B cell (primary cell): ENCODE measurements at regions not wholly inside any gene's neighbourhood (a gene's known extent, or its start where the extent isn't known, plus 50 kb on each side); places are given as distances from the start of the nearest gene placed in this dataset.
"Not testable (repeated sequence)": the region's sequence is repeated elsewhere in the genome, so short reads cannot be mapped to it uniquely, and the experiment has no call there.

Source experiments
- EZH2 ChIP-seq: IDR thresholded peaks from 2 replicates; pipeline ENCODE4 v1.6.1; 2012; ENCODE audit warnings: borderline replicate concordance, low read depth, mild to moderate bottlenecking, moderate library complexity, low read length; ENCODE audit not compliant: insufficient read depth, poor library complexity, severe bottlenecking
- TF ChIP-seq, protein P1 (sequence below): fragments of 200-600 bp; IDR thresholded peaks from one replicate; pipeline ENCODE4 v1.8.0; 2022; ENCODE audit warnings: antibody characterized with exemption, mild to moderate bottlenecking

DNA sequence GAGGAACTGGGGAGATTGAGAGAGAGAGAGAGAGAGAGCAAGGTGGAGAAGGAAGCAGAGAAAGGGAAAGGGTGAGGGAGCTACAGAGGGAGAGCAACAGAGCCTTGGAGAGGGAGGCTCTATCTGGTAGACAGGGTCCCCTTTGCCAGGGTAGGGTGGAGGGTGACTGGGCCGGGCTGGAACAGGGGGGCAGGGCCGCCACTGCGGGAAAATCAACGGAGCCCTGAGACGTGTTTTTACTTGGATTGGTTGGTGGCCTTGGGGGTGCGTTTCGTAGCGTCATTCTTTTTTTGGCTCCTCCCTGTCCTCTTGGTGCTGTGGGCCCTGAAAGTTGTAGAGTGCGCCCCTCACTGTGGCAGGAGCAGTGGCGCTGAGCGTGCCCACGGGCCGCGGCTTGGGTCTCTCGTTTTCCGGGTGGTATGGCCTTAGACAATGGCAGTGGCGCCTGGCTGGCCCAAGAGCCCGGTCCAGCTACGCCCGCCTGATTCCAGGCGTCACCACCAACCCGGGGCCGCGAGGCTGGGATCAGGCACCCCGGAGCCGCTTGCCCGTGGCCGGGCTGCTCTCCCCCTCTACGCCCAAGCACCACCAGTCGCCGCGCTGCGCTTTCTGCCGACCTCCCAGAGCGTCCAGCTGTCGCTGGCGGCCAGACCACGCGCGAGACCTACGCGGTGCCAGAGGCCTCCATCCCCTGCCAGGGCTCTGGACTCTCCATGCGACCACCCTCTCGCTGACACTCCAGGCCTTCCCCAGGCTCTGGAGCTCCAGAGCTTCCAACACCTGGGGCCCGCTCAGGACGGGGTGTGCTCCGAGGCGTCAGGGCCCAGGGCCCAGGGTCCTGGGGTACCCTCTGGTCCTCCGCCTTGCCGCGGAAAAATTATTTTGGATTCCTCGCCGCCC, 443.8 kb upstream of the DEFB115 start:
- TF ChIP-seq, protein P1, sequence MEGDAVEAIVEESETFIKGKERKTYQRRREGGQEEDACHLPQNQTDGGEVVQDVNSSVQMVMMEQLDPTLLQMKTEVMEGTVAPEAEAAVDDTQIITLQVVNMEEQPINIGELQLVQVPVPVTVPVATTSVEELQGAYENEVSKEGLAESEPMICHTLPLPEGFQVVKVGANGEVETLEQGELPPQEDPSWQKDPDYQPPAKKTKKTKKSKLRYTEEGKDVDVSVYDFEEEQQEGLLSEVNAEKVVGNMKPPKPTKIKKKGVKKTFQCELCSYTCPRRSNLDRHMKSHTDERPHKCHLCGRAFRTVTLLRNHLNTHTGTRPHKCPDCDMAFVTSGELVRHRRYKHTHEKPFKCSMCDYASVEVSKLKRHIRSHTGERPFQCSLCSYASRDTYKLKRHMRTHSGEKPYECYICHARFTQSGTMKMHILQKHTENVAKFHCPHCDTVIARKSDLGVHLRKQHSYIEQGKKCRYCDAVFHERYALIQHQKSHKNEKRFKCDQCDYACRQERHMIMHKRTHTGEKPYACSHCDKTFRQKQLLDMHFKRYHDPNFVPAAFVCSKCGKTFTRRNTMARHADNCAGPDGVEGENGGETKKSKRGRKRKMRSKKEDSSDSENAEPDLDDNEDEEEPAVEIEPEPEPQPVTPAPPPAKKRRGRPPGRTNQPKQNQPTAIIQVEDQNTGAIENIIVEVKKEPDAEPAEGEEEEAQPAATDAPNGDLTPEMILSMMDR: not testable (repeated sequence)
- TF ChIP-seq EZH2: not testable (repeated sequence)
